Heart left ventricle (tissue), 16 donors: ENCODE measurements at regions not wholly inside any gene's neighbourhood (a gene's known extent, or its start where the extent isn't known, plus 50 kb on each side); places are given as distances from the start of the nearest gene placed in this dataset.

Source experiments
- ATAC-seq, 4 donors: fragments of 200-7000 bp; cut with Tn5 transposase; one replicate each; pipeline ENCODE4 v1.9.1; 2020 to 2022; ENCODE audit warnings: moderate library complexity in 4 of 4, mild to moderate bottlenecking in 3 of 4, moderate number of reproducible peaks in 1 of 4
- DNase-seq, 5 donors: peaks; one replicate each; pipeline ENCODE4 v3.0.0-alpha.2; 2020
- H3K27ac ChIP-seq, 12 donors: fragments of 200-600 bp; sonication (generic) in 4 of 12; one replicate each; pipeline versions ENCODE4 v1.5.0 to v1.8.0; 2016 to 2022; ENCODE audit warnings: mild to moderate bottlenecking in 2 of 12
- H3K27me3 ChIP-seq, 9 donors: fragments of 200-600 bp; sonication (generic) in 2 of 9; one replicate each; pipeline versions ENCODE4 v1.5.1 to v1.8.0; 2016 to 2022; ENCODE audit warnings: mild to moderate bottlenecking in 3 of 9
- H3K36me3 ChIP-seq, 9 donors: fragments of 200-600 bp; sonication (generic) in 2 of 9; one replicate each; pipeline versions ENCODE4 v1.5.0 to v1.8.0; 2018 to 2022; ENCODE audit warnings: mild to moderate bottlenecking in 2 of 9
- H3K4me1 ChIP-seq, 12 donors: fragments of 200-600 bp; sonication (generic) in 4 of 12; one replicate each; pipeline versions ENCODE4 v1.5.0 to v1.8.0; 2016 to 2022; ENCODE audit warnings: mild to moderate bottlenecking in 3 of 12
- H3K4me3 ChIP-seq, 12 donors: fragments of 200-600 bp; sonication (generic) in 4 of 12; one replicate each; pipeline versions ENCODE4 v1.5.0 to v1.8.0; 2017 to 2022; ENCODE audit warnings: mild to moderate bottlenecking in 9 of 12, moderate library complexity in 4 of 12
- H3K9me3 ChIP-seq, 12 donors: fragments of 200-600 bp; sonication (generic) in 4 of 12; one replicate each; pipeline versions ENCODE4 v1.5.0 to v1.8.0; 2016 to 2022; ENCODE audit warnings: mild to moderate bottlenecking in 1 of 12
- CTCF ChIP-seq, 12 donors: fragments of 200-600 bp; sonication (generic) in 4 of 12; IDR thresholded peaks; one replicate each; pipeline versions ENCODE4 v1.5.0 to v1.8.0; 2018 to 2022; ENCODE audit warnings: antibody characterized with exemption in 12 of 12, mild to moderate bottlenecking in 5 of 12
- POLR2A ChIP-seq, 2 donors: fragments of 450-650 bp; IDR thresholded peaks; one replicate each; pipeline ENCODE4 v1.6.1; 2017; ENCODE audit warnings: antibody characterized with exemption in 2 of 2, mild to moderate bottlenecking in 2 of 2, moderate library complexity in 2 of 2
- WGBS, 4 donors: extraction: QIAGEN DNeasy Blood & Tissue Kit in 2 of 4; methylation state at CpG; one replicate each; pipeline versions ENCODE4 v1.1.5 to v1.1.7; 2013 to 2018; 5-methylcytosine and 5-hydroxymethylcytosine counted together
- intact Hi-C, 10 donors: fragments of 100-400 bp; cut with DNase I; formaldehyde crosslinking; loops; one replicate each; pipeline versions ENCODE4 v1.11.1 to v1.14.2; 2022
- donor health status: ischemic (EF 13 %, LVEDD 7.1; RV severe dilation, severe dysfunction).
- donor health status: healthy with polysubstance abuse.
- donor health status: DM: no; HTN: yes; CAD: no.
- donor health status: DM: no; HTN: no; CAD: no.
- donor health status: ischemic (EF 25% LVEDD 6.9; RV normal size, moderate dysfunction).
- donor health status: ischemic (EF 25% LVEDD 5.7; RV mildly dilated, moderate dysfunction).
- donor health status: healthy.
- donor health status: DM: yes; HTN: yes; CAD: no.
- donor health status: ischemic (EF 35%, LVEDD 5.7; RV mildly dilated, moderate dysfunction).
- donor health status: nonischemic (EF 11% LVEDD 7.7; RV severe dilation, severe dysfunction).
- donor health status: DM: yes; HTN: yes; CAD: no.
- donor health status: PGD.
- donor health status: ischemic (EF 29% LVEDD 5.4; RV normal size, mild dysfunction).
- donor health status: nonischemic (EF 23%, LVEDD 6.1; RV moderate dilation, normal function).

- DNase-seq (no peak), ATAC-seq (no peak)
- no peaks in the 10 kb centered on the region for H3K36me3 ChIP-seq
- intact Hi-C loops: loop anchor here in 5 of 10 donors (2.0 to 10.0 kb wide), 4 partner anchors 121 to 319 kb away; partner anchors contain the start of gene MARCKS (in 4 of the 5)
- WGBS, 4 donors: 64 to 68% (median 67%) methylated on average over 3 of the region's 3 CpGs
- H3K4me1 ChIP-seq: peaks cover 0 to 26% (median 15%) of the 10 kb centered on the region in 12 donors
- no peak for TF ChIP-seq POLR2A (IDR thresholded peaks at IDR 0.05)
- no peaks in the 10 kb centered on the region for H3K9me3 ChIP-seq
- H3K4me3 ChIP-seq: no peak overlapping the region
- H3K27ac ChIP-seq: peak overlapping the region in 5 of 12 donors; percentile 5 to 63 (median 35)
- H3K27me3 ChIP-seq: no peaks in the 10 kb centered on the region
These were observed 123.8 kb upstream of the MARCKS start for GRCh38 chr6:113733381-113733780.

GRCh38 chr6:113734982-113735381, 122.2 kb upstream of the MARCKS start:
- WGBS, 4 donors: 77 to 83% (median 82%) methylated on average over 3 of the region's 3 CpGs
- H3K4me1 ChIP-seq: peaks cover 0 to 26% (median 15%) of the 10 kb centered on the region in 12 donors
- intact Hi-C loops: loop anchor here in 5 of 10 donors (5.0 to 10.0 kb wide), 3 partner anchors 120 to 320 kb away; partner anchors contain the start of gene MARCKS (in 4 of the 5)
- H3K27me3 ChIP-seq: no peaks in the 10 kb centered on the region
- DNase-seq: no peak
- no peak overlapping the region for H3K4me3 ChIP-seq
- ATAC-seq: peak in 1 of 4 donors; percentile 41
- peak overlapping the region in 3 of 12 donors; percentile 4 to 50 (median 49) for H3K27ac ChIP-seq
- TF ChIP-seq CTCF (IDR thresholded peaks at IDR 0.05) (no peak), POLR2A (IDR thresholded peaks at IDR 0.05) (no peak)
- no peaks in the 10 kb centered on the region for H3K9me3 ChIP-seq
- no peaks in the 10 kb centered on the region for H3K36me3 ChIP-seq

- TF ChIP-seq CTCF (IDR thresholded peaks at IDR 0.05): no peak
- no peak for TF ChIP-seq POLR2A (IDR thresholded peaks at IDR 0.05)
- intact Hi-C loops: loop anchor here in 4 of 10 donors (10.0 kb wide), 2 partner anchors 119 to 321 kb away; partner anchors contain the start of gene MARCKS (in 3 of the 4)
- DNase-seq (no peak), ATAC-seq (no peak)
- peaks cover 0 to 26% (median 15%) of the 10 kb centered on the region in 12 donors for H3K4me1 ChIP-seq
- 79 to 84% (median 82%) methylated on average over 3 of the region's 3 CpGs for WGBS, 4 donors
- peak overlapping the region in 2 of 12 donors; percentile 4 to 50 for H3K27ac ChIP-seq
- H3K36me3 ChIP-seq: no peaks in the 10 kb centered on the region
- no peak overlapping the region for H3K4me3 ChIP-seq
- H3K9me3 ChIP-seq: no peaks in the 10 kb centered on the region
- no peaks in the 10 kb centered on the region for H3K27me3 ChIP-seq
These were observed 121.7 kb upstream of the MARCKS start for GRCh38 chr6:113735491-113735890.

GRCh38 chr6:113736978-113737377, 120.2 kb upstream of the MARCKS start:
- ATAC-seq: no peak
- no peak for TF ChIP-seq POLR2A (IDR thresholded peaks at IDR 0.05)
- TF ChIP-seq CTCF (IDR thresholded peaks at IDR 0.05): no peak
- Histone ChIP-seq H3K27me3 (no peaks in the 10 kb centered on the region), H3K4me3 (no peak overlapping the region), H3K9me3 (no peaks in the 10 kb centered on the region), H3K27ac (no peak overlapping the region), H3K4me1 (peaks cover 0 to 23% (median 10%) of the 10 kb centered on the region in 12 donors), H3K36me3 (no peaks in the 10 kb centered on the region)
- DNase-seq: no peak
- intact Hi-C loops: loop anchor here in 4 of 10 donors (10.0 kb wide), 2 partner anchors 118 to 322 kb away; partner anchors contain the start of gene MARCKS (in 3 of the 4)
